HG03045 (cell line): ENCODE measurements at regions not wholly inside any gene's neighbourhood (a gene's known extent, or its start where the extent isn't known, plus 50 kb on each side); places are given as distances from the start of the nearest gene placed in this dataset.

ENCODE experiments used
- ATAC-seq: cut with Tn5 transposase; IDR thresholded peaks from one replicate; pipeline ENCODE4 v1.9.1; 2021; ENCODE audit warnings: mild to moderate bottlenecking, moderate library complexity; ENCODE audit not compliant: unreplicated experiment

DNA sequence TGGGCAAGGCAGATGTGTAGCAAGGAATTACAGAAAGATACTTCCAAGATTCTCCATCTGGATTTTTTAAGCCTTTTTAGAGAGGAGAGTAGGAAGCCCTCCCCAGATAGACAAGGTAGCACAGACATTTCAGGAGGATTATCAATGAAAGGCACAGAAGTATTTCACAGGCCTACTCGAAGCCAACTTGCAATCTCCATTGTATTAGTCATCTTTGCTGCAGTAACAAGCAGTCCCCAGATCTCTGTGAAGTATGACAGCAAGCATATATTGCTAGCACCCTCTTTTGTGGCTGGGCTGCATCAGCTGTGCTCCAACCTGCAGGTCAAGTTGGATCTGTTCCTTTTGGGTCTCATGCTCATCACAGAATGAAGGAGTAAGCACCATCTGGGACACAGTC lies 101.6 kb downstream of the MAF start:
- ATAC-seq = no peak

DNA sequence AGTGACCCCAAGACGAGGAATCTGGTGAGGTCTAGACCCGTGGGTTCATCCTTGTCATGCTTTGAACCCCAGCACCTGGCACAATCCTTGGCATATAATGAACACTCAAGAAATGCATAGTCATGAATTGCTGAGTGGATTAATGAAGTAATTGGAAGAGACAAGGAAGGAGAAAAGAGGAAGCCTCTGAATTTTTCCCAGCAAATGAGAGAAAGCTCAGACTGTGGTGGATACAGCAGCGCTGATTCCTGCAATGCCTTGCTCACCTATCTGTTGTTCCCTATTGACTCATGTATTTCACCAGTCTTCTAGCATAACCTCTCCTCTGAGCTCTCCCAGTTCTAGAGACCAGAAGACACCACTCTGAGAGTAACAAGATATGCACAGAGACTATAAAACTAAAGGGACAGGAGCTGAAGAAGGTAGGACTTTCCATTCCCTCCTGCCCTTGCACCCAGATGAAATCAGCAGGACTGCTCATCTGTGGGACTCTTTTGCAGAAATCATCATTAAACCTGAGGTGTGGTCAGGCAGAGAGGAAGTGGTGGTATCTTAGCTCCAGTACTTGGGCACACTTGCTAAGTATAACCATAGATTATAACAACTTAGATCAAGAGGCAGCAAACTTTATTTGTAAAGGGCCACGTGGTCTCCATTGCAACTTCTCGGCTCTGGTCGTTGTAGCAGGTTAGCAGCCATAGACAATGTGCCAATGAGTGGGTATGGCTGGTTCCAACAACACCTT lies 102.8 kb downstream of the MAF start:
- no peak for ATAC-seq

DNA sequence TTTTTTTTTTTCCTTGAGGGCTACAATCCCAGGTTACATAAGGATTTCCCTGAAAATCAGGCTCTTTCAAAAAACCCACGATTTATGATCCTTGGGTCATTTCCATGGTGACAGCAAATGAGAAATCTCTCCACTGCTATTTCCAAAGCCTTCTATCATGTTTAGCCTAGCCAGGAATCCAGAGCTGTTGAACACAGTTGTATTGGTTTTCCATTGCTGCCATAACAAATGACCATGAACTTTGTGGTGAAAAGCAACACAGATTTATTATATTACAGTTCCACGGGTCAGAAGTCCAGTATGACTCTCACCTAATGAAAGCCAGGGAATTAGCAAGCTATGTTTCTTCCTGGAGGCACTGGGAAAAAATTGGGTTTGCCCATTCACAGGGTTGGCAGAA lies 106.6 kb downstream of the MAF start:
- ATAC-seq = no peak

DNA sequence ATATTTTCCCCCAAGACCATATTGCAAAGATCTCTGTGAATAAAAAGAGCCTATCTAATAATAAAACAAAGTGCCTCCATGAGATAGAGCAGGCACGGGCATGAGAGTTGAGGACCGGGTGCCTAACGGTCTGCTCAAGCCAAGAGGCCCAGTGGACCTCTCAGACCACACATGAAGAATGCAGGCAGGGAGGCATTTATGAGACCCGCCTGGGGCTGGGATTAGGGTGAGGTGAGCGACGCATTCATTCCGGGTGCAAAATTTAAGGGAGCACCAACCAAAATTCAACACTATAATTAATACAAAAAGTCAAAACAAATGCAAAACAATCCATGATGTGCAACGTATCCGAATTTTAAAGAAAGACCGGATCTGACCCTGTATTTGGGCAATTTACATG lies 108.5 kb downstream of the MAF start:
- no peak for ATAC-seq

DNA sequence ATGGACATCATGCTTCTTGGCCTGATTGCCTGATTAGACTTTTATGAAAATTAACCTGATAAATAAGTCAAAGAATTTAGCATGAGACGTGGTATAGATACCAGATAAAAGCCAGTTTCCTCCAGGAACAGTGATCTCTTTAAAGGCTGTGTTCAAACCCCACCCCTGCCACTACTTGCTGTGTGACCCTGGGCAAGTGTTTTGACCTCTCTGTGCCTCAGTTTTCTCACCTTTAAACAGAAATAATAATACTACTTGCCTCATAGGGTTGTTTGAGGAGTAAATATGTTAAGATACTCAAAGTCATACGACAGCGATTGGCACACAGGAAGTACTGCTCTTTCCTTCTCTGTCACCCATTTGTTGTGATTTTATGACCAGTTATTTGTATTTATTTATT lies 115.5 kb downstream of the MAF start:
- ATAC-seq = no peak

DNA sequence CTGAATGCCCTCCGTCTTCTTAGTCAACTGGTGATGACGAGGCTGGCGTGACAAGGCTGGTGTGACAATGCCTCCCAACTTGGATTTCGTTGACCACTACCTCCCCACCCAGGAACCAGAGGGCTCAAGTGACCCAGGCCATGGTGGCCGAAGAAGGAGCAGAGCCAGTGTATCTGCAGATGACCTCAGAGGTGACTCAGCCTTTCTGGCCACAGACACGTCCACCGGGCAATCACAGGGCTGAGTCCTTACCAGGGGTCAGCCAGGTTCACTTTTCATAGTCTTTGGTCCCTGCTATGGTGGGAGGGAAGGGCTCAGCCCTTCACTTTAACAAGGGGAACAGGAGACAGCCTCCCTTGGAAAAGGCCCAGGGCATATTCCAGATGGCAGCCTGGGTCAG lies 116.3 kb downstream of the MAF start:
- ATAC-seq = no peak

DNA sequence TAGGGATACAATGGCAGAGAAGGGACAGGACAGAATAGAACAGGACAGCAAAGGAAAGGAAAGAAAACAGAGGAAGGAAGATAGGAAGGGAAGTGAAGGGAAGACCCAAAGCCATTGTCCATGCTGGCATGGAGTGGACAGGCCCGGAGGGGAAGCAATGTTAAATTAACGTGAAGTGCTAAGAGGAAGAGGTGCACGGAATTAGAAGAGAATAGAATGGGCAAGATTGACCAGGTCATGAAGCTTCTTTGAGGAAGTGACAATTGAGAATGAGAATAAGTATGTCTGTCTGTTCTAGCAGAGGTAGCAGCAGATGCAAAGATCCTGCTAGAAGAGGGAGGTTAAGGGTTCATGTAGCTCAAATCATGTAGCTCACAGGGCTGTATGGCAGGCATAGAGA lies 117.2 kb downstream of the MAF start:
- ATAC-seq = no peak

DNA sequence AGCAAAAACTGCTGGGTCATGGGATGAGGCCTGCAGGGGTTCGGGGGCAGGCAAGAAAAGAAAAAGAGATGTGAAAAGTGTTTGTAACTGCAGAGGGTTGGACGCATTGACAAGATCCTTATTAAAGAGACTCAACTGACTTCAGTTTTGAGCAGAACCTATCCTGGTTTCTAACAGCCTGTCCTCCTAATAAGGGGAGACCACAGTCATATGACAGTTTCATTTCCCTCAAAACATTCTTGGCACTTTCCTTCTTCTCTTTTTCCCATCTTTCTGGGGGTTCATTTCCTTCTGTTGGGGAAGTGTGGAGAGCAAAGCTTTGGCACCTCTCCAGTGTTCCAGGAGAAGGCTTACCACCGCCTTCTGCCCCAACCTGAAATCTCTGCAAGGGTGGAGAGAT lies 118.5 kb downstream of the MAF start:
- ATAC-seq = no peak

DNA sequence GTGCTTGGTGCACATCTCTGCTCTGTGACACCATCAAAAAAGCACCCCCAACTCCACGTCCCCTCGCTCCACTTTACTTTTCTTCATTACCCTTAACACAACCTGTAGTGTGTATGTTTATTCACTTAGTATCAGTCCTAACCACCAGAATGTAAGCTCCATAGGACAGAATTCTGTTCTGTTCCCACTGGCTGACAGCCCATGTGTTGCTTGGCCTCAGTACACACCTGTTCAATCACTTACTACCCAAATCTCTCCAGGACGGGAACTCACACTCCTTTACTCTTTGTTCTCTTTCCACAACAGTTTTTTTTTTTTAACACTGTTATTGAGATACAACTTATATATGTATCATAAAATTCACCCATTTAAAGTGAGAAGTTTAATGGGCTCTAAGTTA lies 119.6 kb downstream of the MAF start:
- no peak for ATAC-seq

DNA sequence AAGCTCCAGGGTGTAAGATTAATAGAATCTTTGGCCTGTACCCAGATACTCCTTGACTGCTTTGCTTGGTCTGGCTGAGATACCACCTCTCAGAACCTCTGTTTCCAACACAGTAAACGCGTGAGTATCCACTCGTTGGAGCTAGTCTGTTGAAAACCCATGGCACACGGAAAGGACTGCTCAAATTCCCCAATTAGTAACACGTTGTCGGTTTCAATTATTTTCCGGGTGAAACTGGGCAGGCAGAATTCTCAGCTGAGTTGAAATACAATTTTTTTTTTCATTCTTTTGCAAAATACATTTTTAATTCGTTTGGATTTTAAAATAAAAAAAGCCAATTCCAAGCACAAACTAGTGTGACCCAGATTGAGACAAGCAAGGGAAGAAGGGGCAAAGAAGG lies 120.5 kb downstream of the MAF start:
- ATAC-seq = no peak

DNA sequence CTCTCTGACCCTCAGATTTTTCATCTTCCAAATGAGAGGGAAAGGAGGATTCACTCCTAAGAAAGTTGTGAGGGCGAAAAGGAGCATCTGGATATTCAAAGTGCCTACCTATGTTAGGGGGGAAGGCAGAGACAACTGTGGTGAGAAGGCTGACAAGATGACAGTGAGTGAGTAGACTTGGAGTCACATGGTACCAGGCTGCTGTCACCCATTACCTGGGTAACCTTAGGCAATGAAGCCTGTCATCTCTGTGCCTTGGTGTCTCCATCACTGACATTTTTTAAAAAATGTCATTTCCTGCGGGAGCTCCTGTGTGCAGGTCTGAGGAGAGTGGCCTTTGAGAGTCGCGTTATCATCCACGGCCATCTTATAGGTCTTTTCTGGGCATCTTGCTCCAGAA lies 124.0 kb downstream of the MAF start:
- no peak for ATAC-seq

DNA sequence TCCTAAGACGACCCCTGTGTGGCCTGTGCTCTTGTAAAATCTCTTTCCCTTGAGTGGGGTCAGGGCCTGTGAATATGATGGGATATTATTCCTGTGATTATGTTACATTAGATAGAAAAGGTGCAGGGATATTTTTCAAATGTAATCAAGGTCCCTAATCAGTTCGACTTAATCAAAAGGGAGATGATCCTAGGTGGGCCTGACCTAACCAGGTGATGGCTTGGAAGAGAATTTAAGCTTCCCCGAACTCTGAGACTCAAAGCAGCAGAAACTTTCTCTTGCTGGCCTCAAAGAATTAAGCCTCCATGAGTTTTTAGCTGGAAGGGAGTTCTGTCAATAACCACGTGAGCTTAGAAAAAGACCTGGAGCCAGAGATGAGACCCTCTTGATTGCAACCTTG lies 124.7 kb downstream of the MAF start:
- ATAC-seq = no peak

DNA sequence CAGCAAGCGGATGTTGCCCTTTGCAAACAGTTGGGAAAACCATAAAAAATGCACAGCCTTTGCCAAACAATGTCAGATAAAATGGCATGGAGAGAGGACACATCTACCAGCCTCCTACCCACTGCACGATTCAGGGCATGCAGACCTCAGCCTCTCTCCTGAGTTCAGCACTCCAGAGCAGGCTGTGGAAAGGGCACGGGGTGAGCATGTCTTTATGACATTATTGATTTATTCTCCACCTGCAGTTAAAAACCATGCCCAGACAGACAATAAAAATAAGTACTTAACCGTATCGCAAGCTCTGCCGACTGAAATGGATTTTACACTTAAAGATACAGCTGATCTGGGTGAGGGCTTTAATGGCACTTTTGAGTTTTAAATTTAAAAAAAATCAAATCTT lies 127.1 kb downstream of the MAF start:
- no peak for ATAC-seq

DNA sequence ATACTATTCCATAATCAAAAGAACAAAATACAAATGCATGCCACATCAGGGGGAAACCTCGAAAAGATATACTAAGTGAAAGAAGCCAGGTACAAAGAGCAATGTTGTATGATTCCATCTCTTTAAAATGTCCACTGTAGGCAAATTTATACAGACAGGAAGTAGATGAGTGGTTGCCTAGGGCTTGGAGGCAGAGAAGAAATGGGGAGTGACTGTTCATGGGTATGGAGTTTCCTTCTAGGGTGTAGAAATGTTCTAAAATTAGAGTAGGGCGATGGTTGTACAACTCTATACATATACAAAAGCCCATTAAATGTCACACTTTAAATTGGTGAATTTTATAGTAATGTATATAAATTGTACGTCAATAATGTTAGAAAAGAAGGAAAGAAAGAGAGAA lies 128.1 kb downstream of the MAF start:
- no peak for ATAC-seq

DNA sequence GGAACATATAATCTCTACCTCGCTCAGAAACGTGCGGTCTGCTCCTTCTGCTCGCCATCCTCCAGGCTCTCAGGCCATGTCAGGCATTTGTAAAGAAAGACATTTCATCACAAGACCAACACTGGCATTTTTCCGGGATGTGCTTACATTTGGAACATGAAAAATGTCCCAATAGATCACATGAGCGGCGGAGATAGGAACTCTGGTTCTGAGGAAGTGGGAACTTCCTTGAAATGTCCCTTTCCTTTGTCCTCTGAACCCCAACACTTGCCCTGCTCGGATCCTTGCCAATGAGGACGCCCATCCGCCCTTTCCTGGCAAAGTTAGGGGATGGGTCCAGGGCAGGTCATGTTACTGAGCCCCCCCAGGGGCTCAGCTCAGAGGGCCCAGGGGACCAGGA lies 130.5 kb downstream of the MAF start:
- no peak for ATAC-seq

DNA sequence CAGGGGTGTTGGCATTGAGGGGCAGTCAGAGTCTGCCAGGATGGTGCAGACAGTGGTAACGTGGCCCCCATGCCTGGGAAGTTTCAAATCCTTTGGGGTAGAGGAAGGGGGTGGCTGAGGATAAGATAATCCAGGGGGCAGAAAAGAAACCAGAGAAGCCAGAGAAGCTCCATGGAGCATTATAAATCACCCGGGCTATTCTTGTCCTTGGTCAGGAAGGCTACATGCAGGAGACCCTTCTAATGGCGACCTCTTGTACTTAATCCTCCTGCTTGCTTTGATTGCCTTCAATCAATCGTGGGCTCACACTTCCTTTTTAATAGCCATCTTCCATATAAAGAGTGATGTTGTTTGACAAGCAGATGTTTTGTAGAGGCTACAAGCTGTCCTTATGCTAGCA lies 131.9 kb downstream of the MAF start:
- ATAC-seq = no peak

DNA sequence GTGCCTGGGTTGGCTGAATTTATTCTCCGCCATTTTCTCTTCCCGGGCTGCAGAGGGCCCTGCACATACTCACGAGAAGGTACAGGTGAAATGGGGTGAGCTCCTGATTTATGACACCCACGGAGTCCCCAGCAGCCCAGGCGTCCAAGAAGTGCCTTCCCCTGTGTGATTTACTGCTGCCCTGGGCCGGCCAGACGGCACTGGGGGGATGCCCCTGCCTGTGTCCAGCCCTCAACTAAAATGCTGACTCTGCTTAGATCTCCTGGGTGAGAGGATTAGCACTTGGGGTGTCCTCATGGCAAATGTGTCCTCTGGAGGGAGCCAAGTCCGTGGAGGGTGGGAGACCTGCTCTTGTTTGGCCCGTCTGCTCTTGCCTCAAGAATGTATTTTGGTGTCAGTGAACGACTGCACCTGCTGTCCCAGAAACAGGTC lies 132.4 kb downstream of the MAF start:
- no peak for ATAC-seq

DNA sequence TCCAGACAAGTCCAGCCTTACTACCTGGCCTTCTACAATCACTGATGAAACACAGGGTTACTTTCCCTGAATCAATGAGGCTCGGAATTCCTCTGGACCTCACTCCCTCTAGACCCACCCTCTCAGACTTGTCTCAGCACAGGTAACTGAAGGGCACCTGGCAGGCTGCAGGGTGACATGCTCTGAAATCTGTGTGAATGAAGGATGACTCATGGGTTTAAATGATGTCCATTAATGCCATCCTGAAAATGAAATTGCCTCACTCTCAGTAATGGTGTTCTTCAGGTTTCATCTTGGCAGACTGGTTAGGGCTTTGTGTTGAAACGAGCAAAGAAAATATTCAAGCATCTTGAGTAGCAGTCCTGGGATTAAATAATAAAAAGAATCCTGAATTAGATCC lies 134.4 kb downstream of the MAF start:
- no peak for ATAC-seq

DNA sequence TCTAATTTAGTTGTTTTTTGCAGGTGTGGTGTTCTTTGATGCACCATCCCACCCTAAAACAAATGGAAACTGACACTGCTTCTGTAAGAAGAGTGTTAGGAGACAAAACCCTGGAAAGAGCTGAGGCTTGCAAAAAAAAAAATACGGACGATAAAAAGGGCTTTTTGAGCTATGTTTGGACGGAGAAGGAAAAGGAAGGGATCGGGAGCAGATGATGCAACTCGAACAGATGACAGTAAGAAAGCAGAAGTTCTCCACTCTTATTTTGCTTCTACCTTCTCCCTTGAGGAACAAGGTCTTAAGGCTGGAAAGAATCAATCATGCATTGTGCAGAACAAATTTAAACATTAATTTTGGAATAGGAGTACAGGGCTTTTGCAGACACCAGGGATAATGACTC lies 136.7 kb downstream of the MAF start:
- ATAC-seq = no peak

DNA sequence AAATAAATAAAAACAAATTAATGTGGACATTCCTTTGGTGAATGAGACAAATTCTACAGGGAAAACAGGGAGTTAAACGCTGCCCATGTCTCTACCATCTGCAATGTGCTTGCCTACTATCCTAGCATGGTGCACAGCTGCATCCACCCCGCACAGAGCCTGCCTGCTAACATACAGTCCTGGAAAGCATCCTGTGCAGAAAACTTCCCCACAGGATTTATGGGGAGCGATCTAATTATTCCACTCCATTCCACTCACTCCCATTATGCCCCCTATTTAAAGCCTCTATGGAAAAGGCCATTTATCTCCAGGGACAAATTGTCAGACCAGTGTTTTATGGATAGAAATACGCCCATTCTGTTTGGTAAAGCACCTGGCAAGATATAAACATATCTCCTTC lies 144.5 kb downstream of the MAF start:
- no peak for ATAC-seq

DNA sequence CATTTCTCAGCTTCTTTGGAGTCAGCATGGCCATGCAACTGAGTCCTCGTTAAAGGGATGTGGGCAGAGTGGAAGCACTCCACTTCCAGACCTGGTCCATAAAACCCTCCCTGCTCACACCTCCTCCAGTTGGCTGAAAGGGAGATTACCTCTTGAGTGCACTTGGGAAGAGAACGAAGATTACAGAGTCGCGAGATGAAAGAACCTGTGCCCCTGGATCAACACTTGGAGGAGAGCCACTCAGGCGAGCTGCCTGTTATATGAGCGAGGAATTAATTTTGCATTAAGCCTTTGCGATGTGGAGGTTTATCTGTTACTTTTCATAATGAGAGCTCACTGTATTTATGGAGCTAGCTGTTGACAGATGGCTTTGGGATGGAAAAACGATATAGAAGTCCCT lies 147.9 kb downstream of the MAF start:
- ATAC-seq = no peak

DNA sequence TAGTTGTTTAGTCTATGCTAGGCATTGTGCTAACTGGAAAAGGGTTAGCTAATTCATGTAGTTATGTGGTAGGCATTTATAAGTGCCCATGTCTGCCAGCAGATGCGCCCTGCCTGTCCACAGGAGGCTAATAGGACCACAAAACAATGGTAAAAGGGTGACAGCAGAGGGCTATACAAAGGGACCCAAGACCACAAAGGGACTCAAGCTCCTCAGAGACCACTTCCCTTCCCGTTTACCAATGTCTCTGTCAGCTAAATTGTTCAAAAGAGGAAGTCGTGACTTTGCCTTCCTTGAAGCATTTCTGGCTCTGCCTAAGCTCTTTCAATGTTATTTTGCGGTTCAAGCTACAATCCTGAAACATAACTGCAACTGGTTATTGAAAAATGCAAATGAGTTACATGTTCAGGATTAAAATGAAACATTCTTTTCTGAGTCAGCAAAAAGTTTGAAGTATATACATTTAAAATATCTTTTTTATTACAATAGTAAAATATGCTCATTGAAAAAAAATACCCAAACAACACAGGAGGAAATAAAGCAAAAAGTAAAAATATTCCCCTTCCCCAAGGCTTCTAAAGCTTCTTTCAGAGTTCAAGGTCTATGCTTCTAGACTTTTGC lies 149.2 kb downstream of the MAF start:
- no peak for ATAC-seq

DNA sequence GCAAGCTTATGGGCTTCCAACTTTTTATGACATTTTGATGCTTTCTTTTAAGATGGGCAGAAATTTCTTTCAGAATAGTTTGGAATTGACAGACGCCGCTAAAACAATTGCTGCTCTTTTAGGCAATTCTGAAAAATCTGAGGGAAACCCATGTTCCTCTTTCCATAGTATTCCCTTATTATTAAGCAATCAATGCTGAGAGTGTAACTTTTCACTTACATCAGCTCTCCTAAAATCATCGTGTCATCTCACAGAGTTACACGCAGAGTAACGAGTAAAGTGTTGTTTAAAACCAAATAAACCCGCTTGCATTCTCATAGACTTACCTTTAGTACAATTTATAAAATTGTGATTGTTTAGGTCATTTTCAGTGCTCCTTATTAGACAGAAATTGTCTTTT lies 150.6 kb downstream of the MAF start:
- ATAC-seq = no peak
